GM04504 (cell line): ENCODE measurements at regions not wholly inside any gene's neighbourhood (a gene's known extent, or its start where the extent isn't known, plus 50 kb on each side); places are given as distances from the start of the nearest gene placed in this dataset.

Experiments
- DNase-seq: peaks from one replicate; pipeline ENCODE4 v3.0.0-alpha.2; 2012; ENCODE audit warnings: low read depth

GRCh38 chr17:34527908-34528470 is 51.4 kb upstream of the TMEM132E start:
- no peak for DNase-seq

DNA sequence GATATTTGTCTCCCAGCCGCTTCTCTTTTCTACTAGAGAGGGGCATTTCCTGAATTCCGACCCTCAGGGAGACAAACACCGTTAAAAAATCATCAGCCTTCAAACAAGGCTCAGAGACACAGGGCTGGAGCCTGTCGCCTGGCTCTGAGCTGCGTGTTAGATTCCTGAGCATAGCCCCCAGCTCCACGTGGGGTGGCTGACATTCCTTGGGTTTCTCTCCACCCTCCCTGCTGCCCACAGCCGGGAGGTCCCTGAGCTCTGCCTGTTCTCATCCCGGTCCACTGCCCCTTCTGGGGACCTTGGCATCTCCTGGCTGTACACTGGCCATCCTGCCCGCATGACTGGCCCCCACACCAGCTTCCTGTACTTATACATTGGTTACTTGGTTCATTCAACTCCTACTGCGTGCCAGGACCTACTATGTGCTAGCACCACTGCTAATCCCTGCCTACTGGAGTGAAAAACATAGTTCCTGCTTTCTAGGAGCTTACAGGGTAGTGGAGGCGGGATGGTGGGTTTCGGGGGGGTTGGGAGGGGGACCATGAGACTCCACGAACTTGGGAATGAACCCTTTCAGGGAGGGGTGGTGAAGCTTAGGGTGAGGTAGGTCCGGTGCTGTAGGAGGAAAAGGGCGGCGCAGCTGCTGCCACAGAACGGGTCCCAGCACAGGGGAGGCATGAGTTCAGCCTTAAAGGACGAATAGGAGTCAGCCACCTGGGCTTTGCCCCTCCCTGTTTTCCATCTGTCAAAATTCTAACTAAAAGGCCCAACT is 52.1 kb upstream of the TMEM132E start:
- no peak for DNase-seq

- DNase-seq: no peak
Measured at GRCh38 chr17:34525651-34526050, 53.7 kb upstream of the TMEM132E start.

DNA sequence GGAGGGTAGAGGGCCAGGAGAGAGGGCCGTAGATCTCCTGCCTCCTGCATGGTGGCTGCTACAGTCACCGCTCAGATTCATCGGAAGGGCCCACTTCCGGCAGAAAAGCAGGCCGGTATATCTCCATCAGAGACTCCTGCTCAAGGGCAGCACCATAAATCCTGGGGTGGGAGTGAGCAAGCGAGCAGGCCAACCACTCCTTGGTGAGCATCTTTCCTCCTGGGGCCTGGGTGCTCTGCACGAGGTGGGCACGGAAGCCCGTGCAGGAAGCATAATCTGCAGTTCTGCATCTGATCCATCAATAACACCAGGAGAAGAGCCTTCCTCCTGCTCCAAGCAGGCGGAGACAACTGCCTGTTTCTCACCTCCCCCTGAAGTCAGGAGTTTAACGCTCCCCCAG is 57.4 kb upstream of the TMEM132E start:
- no peak for DNase-seq

DNA sequence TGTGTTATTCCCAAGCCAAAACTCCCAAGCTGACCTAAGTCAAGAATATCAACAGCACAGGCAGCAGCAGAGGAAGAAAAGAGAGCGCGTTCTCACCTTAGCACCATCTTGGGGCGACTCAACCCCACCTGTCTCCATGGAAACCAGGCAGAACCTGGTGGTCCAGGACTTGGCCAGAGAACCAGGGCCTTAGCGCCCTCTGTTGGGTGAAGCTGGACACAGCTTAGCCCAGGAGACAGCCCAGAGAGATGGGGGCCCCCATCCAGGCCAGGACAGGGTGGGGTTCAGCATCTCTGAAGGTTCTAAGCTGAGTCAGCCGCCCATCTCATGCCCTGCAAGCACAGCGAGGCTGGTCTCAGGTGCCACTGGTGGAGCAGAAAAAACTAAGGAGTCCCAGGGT is 60.1 kb upstream of the TMEM132E start:
- DNase-seq: no peak

- no peak for DNase-seq
Measured at GRCh38 chr17:34517406-34517805, 62.0 kb upstream of the TMEM132E start.

GRCh38 chr17:34511931-34512330 is 67.5 kb upstream of the TMEM132E start:
- DNase-seq: no peak

DNA sequence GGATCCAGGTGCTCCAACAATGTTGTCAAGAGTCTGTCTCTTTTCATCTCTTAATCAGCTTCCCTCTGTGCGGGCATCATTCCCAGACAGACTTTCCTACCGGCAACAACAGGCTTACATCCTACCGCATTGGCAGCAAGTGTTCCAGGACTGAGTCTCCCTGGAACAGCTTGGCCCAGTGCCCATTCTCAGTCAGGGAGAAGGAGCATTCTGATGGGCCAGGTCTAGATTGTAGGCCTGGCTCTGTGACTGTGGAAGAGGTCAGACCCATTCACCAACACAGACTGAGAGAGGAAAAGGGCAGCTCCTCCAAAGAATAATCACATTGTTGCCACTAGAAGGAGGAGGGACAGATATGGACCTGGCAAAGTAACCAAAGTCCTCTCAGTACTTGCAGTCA is 68.1 kb upstream of the TMEM132E start:
- no peak for DNase-seq

GRCh38 chr17:34504814-34505484 is 74.4 kb upstream of the TMEM132E start:
- DNase-seq: no peak

DNA sequence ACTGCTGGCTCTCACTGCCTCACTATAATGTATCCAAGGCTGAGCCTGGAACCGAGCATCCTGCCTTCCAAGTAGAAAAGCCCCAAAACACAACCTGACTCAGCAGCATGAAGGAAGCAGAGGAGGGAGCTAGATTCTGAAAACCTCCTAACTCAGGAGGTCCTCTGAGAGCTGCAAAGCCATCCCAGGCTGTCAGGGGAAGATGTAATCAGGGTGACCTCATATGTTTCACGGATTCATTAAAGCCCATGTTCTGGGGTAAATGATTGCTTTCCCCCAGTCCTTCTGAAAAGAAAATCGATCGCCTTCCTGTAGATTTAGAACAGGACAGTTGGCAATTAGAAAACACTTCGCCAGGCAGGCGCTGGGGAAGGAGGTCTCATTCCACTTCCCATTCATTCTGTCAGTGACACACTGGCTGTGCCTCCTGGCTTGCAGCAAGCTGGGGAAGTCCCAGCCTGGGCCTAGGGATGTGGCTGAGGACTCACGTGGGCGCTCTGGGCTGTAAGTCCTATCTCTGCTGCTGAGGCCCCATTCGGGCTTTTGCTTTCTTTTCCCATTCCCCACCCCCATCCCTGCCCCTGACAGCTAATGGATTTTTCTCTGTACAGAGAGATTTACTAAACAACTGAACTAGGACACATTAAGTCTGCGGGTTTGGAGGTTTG is 75.7 kb upstream of the TMEM132E start:
- no peak for DNase-seq

DNA sequence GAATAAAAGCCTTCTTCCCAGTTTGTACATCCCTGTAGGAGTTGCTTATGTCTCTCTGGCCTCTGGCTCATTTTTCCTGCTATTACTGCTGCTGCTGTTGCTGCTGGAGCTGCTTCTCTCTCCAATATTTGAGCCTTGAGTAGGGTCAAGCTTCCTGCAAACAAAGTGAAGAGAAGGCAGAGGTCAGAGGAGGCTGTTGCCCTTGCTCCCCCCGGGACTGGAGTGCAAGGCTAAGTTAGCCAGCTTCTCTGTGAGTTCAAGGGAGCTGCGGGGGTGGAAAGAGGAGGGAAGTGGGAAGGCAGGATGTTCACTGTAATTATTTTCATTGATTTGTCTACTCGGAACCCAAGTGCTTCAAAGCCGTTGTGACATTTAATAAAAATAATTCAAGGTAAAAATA is 77.0 kb upstream of the TMEM132E start:
- DNase-seq: no peak

GRCh38 chr17:34499576-34499975 is 79.8 kb upstream of the TMEM132E start:
- no peak for DNase-seq

DNA sequence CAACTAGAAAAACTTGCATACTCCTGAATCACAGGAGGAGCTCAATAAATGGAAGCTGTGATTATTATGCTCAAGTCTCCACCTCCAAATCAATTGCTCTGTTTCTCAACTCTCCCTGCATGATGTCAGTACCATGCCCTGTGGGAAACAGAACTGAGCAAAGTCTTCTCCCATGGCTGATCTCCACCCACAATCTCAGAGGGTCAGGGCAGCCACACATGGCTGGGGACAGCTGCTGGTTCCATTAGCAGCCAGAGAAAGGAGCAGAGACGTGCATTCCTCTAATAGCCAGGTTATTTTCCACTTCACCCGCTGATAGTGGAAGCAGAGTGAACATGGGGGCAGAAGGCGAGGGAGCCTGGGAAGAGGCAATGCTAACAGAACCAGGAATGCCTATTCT is 85.5 kb upstream of the TMEM132E start:
- DNase-seq: no peak

DNA sequence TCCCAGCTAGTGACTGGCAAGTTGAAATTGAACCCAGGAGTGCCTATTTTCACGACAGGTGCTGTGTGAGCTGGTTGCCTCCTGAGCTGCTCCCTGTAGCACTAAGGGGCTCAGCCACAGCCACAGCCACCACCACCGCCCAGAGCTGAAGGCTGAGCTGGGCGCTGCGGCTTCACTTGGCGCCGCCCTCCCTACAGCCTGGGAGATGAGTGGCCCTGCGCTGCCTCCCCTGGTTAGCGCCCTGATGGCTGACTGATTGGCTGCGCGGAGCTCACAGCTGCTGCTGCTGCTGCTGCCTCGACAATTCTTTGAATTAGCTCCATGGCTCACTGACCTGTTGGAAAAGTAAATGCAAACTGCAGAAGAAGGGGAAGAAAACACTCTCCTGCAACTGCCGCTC is 91.8 kb upstream of the TMEM132E start:
- no peak for DNase-seq

DNA sequence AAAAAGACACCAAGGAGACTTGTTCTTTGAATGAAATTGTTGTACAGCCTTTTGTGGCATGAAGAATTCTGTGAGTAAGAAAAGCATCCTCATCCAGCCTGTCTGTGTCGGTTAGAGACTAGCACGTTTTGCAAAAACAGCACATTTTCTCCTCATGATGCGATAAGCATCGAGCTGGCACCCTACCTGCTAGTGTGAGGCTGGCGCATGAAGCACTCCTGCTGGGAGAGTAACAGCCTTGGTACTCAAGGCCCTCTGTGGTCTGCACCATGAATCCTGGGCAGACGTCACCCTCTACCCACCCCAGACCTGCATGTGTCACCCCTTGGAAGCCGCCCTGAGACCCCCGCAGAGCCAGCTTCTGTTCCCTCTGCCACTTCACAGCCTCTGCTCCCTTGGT is 92.6 kb upstream of the TMEM132E start:
- no peak for DNase-seq

DNA sequence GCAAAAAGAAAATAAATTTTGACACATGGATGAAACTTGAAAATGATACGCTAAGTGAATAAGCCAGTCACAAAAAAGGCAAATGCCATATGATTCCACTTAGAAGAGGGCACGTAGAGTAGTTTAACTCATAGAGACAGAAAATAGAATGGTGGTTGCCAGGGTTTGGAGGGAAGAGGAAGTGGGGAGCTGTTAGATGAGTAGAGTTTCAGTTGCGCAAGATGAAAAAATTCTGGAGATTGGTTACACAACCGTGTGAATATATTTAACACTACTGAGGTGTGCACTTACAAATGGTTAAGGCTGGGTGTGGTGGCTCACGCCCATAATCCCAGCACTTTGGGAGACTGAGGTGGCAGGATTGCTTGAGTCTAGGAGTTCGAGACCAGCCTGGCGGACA is 93.4 kb upstream of the TMEM132E start:
- no peak for DNase-seq

DNA sequence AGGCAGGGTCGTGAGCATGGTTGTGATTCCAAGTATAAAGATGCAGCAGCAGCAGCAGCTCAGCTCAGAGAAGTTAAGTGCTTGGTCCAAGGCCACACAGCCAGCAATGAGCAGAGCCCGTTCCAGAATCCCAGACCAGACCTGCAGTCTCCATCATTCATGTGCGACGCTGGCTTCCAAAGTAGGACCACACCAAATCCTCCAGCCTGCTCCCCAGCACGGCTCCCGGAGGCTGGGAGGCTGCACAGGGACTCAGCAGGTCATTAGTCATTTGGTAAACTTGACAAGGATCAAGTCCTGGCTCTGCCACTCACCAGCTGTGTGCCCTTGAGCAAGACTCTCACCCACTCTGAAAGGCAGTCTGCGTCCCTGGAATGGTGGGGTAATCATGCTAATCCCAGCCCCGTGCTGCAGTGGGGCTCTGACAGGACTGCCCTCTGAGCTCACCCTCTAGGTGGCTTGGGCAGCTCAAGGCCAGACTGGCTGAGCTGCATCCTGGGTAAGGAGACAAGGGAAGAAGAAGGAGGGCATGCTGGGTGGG is 95.1 kb upstream of the TMEM132E start:
- no peak for DNase-seq

DNA sequence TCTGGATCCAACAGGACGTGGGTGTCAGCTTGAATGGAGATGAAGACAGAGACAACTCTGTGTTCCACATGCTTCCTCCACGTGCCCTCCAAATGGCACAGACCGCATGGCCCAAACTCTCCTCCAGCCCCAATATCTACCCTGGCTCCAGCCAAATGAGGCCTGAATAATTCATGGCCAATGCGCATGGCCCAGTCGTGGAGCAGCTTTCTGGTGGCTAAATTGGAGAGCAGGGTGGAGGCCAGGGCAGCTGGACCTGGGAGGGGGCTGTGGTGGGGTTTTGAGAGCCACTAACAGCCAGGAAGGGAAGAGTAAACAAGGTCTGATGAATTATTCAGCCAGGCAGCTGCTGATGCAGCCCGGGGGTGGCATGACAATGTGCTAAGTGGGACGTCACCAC is 96.7 kb upstream of the TMEM132E start:
- DNase-seq: no peak

GRCh38 chr17:34481779-34482178 is 97.6 kb upstream of the TMEM132E start:
- DNase-seq: no peak

- no peak for DNase-seq
Measured at GRCh38 chr17:34479371-34479770, 100.0 kb upstream of the TMEM132E start.

DNA sequence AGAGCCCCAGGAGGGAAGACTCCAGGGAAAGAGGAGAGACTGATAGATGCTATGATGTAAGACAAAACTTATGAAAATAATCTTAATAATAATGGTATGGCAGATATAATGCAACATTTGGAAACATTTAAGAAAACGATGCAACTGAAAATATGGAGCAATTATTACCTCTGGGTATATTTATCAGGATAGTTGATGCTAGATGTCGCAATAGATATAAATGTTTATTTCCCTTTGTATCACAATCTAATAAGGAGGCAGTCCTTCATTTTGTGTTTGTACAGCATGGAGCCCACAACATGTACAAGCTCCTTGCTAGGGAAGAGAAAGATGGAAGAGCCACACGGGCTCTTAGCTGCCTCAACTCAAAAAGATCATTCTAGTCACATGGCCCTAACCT is 101.1 kb upstream of the TMEM132E start:
- DNase-seq: no peak

DNA sequence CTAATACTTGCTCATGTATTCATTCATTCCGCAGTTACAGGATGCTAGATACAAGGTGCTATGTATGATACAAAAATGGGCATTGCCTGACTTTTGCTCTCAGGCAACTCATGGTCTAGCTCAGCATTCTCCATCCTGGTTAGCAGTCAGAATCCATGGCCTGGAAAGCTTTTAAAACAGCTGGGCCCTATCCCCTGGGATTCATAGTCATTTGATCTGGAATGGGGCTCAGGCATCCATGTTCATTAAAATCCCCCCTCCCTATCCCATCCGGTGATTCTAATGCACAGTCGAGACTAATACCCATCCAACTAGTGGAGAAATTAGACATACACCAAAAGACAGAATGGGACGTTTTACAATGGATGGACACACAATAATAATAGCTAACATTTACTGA is 104.1 kb upstream of the TMEM132E start:
- DNase-seq: no peak

DNA sequence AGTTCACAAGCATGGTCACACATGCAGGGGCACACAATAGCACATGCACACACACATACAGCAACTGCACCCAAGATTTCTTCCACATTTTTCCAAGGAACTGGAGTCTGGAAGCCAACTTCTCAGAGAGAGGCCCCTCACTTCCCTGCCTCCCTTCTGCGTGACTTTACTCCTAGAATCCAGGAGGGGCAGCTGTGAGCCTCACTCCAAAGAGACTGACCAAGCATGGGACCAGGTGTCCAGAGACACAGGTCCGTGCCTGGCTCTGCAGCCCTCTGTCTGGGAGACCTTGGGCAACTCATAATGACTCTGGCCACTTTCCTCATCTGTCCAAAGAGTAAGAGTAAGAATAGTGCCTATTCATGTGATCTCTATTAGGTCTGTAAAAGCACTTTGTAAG is 104.7 kb upstream of the TMEM132E start:
- no peak for DNase-seq
